AG20443 (cell line): ENCODE measurements at regions not wholly inside any gene's neighbourhood (a gene's known extent, or its start where the extent isn't known, plus 50 kb on each side); places are given as distances from the start of the nearest gene placed in this dataset.

ENCODE experiments used
- DNase-seq: peaks from one replicate; pipeline ENCODE4 v3.0.0; 2012; ENCODE audit warnings: low spot score, mixed read lengths

DNA sequence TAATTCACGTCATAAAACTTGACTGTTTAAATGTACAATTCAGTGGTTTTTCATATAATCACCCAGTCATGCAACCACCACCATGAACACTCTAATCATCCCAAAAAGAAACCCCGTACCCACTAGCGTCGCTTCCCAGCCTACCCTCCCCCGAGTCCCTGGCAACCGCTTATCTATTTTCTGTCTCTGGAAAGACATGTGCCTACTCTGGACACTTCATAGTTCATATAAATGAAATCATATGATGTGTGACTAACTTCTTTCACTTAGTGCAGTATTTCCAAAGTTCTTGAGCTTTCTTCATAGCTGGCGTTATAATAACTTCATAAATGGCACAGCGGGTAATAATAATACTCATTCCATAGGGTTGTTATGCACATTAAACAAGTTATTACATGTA lies 215.2 kb downstream of the MYLK4 start:
- DNase-seq = no peak

DNA sequence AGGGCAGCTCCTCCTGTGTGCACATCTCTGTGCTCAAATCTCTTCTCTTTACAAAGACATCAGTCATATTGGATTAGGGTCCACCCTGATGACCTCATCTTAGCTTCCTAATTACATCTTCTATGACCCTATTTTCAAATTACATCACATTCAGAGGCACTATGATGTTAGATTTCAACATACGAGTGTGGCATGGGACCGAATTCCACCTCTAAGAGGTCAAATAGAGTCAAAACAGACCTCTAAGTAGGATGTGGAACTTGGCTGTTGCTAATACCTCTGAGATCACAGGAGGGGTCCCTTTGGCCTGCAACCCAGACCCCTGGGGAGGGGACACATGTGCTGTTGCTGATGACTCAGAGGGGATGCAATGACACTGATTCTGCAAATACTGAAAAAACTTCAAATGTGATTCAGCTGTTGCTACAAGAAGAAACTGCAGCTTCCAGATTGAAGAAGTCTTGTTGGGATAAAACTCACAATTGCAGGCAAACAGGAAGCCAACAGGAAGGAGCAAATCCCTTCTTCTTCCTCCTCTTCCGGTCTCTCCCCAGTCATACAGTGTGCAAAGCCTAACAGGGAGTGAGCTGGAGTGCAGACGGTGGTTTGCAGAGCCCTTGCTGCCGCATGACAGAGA lies 216.2 kb downstream of the MYLK4 start:
- DNase-seq = no peak

DNA sequence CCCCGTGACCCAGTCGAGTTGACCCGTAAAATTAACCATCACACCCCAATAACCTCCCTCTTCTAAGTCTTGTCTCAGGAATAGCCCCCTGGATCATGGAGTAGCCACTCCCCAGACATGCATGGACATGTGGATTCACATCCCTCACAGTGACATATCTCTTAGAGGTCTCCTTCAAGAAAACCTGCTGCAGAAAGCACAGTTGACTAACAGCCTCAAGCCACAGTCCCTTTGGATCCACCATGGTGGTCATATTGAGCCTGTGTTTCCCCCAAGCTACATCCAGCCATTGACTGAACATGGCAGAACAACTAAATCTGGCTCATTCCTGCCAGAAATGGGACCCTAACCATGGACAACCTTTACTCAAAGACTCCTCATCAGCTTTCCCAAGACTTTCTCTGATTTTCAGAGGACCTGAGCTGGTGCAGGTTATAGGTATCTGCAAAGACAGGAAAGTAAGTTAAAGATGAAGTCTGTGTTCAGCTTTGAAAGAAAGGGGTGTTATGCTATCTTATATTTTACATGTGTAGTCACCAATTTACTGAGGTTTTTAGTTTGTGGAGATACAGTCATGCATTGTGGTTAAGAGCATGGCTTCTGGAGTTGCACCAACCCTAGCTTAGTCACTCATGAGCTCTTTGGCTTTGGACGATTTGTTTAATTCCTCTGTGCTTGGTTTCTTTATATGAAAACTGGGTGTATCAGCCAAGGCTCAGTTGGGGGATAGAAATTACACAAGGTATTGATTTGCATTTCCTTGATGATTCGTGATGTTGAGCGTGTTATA lies 219.1 kb downstream of the MYLK4 start:
- peak; percentile 74 for DNase-seq

DNA sequence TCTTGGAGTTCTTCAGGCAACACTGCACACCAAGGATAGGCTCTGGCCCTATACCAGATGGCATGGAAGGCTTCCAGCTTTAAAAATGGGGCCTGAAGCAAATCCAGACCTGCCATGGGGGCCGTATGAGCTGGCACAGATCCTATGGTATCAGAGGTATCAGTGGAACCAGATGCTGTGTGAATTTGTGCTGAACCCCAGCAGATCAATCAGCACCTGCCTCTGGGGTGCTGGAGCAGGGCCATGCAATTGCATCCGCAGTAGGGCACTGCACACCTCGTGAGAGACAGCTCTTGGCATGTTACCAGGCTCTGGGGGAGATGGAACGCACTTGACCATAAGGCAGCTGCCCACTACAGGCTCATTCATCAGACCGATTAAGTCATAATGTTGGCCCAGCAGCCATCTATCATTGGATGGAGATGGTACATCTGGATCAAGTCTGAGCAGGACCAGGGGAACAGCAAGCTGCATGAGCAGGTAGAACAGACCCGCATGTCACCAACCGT lies 221.5 kb downstream of the MYLK4 start:
- DNase-seq = no peak

DNA sequence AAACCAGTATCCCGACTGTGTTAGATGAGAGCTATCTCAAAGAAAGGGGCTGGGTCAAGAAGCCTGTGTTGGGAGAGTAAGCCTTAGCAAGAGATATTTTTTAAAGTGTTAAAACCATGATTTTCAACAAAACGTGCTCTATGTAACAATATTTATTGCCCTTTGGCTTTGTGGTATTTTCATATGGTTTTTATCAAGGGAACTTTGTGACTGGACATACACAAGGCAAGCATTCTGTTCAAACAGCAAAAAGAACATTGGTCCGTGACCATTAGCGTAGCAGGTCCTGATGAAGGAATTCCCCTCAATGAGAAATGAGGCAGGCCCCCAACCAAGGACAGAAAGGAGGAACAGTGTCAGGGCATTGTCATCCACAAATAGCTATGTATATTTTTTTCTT lies 222.6 kb downstream of the MYLK4 start:
- no peak for DNase-seq

DNA sequence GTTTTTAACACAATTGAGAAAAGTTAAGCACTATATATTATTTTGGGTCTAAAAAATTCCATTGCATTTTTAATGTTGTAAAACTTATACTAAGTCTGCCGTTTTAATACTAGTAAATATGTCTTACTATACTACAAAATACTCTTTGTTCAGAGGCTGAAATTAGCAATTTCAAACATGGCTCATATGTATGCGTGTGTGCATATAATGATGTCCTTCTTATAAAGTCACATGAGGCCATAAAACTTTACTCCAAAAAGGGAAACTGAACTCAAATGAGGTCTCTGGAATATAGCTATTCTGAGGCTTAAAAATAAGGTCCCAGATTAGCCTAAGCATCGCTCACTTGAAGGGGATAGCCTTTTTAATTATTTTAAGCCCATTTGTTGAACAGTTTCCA lies 224.0 kb downstream of the MYLK4 start:
- no peak for DNase-seq

DNA sequence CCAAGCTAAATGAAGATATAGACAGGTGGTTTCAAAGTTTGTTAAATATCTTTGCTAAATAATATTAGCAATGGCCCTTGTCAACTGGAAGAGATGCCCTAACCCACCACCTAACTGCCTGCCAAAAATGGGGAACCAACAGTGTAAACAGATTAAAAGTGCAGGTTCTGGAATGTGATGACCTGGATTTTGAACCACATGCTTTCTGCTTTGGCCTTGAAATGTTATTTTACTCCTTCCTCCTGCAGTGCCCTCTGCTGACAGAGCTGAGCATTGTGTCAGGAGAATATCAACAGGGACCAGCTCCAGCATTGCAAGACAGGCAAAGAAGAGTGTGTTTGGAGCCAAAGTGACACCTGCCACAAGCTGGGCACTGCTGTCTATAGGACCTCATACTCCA lies 226.6 kb downstream of the MYLK4 start:
- DNase-seq = no peak

DNA sequence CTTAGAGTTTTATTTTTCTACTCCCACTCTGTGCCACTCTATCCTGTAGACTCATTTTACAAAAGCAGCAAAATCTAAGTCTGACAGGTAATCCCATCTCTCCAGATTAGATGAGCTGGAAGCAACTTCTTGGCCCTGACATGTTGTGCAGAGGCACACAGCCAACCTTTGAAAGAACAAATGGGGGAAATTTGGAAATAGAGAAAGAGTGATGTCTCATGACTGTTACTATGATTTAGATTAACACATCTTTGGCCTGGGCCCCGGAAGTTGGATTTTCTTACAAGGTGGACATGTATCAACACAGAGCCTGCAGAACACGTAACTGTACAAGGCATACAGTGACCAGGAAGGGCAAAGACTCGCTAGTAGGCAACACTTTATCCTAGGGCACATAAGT lies 227.7 kb downstream of the MYLK4 start:
- no peak for DNase-seq

DNA sequence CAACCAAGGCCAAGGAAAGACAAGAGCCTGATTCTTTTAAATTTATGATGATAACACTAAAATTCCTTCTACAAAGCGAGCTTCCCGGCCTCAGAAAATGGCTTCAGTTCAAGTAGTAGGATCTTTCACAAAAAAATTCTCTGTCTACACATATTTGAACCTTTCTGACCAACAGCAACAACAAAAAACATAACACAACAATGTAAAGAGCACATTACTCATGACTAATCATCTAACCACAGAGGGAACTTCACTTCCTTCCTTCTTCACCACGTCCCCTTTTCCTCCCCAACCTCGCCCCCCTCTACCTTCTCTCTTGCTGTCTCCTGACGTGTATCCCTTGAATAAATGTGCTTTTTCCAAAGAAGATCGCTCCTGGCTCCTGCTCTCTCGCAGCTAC lies 228.2 kb downstream of the MYLK4 start:
- DNase-seq = no peak

DNA sequence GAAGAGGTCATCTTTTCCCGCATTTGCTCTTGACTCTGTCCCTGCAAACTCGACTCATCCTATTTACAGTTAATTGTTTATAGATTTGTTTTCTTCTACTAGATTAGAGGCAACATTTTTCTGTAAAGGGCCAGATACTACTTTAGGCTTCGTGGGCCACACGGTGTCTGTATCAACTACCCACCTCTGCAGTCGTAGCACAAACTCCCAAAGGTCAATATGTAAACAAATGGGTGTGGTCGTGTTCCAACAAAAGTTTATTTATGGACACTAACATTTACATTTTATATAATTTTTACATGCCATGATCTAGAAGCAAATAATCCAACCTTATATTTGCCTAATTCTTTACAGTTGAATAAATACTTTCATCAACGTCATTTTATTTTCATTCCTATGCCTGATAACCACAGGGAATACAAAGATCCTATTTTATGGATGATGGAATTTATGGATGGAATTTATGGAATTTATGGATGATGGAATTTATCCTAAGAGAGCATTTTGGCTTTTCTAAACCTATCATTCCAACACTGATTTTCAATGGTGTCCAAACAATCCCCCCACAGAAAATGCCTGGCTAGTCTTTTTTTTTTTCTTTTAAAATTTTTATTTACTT lies 232.8 kb downstream of the MYLK4 start:
- DNase-seq = no peak

DNA sequence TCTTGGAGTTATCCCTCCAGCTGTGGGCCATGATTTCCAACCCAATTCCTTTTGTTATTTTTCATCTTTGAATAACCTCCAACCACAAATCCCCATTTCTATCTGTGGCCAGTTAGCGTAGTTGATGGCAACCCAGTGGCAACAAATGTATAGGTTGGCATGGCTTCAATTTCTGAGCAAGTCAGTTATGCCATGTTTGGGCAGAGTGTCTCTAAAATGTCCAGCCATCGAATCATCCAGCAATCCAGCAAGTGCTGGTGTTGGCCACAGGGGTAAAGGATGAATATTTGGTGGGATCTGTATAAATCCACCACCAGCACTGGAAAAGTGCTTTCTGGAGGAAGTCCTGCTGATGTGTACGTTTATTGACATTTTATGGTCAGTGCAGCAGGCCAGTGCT lies 233.3 kb downstream of the MYLK4 start:
- no peak for DNase-seq

DNA sequence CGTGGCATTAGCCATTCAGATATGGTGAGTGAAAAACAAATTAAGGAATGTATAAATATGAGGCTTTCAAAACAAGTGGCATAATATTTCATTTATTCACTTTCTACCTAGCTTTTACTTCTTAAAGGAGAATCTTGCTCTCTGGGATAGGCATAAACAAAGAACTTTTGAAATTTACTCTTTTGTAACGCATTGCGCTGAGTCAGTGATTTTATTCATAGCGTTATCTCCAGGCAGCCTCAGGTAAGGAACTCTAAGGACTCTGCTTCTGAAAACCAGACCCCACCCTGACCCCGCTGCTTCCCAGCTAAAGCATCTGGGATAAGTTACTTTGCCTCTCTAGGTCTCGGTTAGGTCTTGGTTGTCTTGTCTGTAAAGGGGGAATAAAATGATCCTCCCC lies 234.7 kb downstream of the MYLK4 start:
- no peak for DNase-seq

DNA sequence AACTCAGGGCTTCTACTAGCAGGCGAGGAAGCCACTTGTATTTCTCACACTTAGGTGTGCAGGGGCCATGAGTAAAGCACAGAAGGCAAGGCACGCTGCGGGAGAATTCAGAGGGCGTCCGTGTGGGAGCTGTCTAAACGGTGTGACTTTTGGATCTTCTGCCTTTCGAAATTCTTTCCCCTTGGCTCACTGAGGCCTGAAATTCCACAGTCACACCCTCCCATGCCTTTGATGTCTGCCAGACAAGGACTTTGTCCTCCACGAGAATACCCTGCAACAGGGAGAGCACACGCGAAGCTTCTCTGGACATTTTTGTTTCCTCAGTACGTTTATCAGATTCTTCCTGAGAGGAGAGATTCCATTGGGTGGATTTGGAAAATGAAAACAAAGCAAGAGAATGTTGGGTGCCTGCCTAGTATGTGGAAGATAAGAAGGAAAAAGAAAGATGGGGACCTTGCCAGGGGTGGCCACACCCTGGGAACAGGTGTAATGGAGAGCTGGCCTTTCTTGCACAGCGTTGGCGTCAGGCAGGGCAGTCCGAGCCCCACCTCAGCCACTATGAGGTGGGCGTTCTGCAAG lies 235.7 kb downstream of the MYLK4 start:
- DNase-seq = no peak

DNA sequence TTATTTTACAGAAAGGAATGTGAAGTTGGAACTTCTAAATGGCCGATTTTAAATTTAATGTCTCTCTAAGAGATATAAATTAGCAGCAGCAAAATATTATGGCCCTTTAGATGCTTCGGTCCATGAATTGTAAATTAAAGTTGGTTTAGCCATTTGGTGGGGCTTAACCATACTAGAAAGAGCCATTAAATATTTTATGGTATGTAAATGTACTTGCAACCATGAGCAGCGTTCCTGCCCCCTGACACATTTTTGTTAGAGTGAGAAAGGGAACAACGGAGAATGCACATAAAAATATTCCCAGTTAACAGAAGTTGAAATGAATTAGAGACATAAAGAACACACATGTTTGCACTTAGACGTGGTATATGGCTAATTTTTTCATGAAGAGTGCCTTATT lies 237.9 kb downstream of the MYLK4 start:
- DNase-seq = no peak

DNA sequence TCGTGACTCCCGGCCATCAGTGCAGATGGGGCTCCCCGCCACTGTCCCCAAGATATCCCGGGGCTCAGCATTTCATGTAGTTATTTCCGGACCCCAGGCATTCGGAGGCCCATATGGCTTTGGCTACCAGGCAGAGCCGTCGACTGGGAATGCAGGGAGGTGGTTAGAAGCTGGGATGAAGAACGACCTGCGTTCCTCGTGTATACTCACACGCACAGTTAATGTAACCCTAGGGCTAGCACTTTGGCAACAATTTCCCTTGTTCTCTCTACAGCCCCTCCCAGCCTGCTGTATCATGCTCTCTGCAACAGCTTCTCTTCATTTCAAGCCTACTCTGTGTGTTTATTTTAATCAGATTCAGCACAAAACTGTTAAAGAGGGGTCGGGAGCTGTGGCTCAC lies 240.4 kb downstream of the MYLK4 start:
- no peak for DNase-seq

DNA sequence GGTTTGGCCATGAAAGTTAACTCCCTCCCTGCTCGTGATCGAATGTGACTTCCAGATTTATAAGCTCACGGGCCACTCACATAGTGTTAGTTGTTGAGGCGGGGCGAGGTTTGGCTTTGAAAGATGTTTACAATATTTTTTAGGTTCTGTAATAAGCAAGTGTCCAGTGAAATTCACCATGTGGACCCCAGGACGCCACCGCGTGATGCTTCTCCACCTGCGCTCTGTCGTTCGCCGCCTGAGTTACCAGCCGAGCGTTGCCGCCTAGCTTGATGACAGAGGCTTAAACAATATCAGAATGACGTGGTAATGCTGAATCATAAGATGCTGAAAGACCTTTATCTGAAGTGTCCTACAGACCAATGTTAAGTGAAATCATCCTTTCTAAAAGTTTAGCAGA lies 241.0 kb downstream of the MYLK4 start:
- no peak for DNase-seq

DNA sequence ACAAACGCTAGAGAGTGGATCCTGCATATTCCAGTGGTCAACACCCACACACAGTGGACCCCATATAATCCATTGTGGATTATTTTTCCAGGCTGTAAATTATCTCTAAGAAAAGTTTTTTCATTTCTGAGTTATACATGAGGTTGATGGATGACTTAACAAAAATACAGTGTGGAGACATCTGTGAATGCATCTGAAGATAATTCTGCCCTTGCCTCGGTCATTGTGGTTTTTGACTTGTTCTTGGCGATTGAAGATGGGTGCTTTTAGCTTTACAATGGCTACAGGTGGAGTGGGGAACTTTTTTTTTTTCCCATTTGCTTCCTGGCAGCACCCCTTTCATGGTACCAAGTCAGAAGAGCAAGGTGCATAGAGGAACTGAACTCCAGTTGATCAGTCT lies 242.7 kb downstream of the MYLK4 start:
- no peak for DNase-seq

DNA sequence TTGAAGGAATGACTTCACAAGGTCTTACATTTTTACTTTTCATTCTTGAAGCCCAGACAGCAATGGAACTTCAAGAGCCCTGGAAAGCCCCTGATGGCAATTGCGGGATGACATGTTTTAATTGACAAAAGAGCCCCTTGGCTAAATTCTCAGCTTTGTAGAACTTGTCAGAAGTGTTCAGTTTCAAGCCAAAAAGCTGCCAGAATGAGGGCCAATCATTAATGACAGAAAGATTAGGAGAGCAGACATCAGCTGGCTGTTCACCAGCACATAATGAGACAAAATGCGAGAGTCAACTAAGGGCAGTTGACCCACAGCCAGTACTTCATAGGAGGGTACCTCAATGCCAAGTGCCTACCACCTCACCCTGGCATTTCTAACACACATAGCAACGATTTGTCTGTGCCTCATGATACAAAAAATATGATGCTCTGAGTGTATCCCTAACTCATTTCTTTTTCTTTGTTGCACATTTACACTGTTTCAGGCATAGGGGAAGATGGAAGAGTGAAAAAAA lies 243.1 kb downstream of the MYLK4 start:
- DNase-seq = no peak

DNA sequence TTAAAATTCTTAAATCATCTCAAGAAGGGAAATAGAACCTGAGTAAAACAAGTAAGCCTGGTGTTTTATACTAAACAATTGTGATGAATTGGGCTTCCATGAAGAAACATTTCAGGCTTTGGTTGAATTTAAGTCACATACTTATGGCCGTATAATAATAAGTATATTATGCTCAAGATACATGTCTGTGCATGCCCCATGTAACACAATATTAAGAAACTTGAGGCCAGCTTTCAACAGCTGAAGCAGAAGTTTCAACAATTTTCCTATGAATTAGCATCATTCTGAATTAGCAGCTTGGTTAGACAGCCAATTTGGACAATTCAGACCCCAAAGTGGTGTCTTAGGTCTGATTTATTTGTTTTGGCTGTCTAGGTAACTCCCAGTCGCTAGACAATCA lies 243.7 kb downstream of the MYLK4 start:
- DNase-seq = no peak

DNA sequence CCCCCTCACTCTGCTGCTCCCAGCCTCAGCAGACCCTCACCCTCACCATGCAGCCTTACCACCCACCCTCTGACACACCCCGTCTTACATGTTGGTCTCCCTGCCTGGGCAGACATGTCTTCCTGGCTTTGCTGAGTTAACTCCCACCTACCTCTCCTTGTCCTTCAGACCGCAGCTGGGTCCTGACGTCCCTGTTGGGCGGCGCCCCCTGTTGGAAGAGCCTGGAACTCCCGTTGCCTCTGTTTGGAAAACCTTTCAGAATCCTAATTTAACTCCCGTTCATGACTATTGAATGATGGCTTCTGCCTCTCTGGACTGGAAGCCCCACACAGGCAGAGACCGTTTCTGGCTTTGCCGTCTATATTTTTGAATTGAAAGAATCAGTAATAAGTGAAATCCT lies 245.1 kb downstream of the MYLK4 start:
- DNase-seq = no peak

DNA sequence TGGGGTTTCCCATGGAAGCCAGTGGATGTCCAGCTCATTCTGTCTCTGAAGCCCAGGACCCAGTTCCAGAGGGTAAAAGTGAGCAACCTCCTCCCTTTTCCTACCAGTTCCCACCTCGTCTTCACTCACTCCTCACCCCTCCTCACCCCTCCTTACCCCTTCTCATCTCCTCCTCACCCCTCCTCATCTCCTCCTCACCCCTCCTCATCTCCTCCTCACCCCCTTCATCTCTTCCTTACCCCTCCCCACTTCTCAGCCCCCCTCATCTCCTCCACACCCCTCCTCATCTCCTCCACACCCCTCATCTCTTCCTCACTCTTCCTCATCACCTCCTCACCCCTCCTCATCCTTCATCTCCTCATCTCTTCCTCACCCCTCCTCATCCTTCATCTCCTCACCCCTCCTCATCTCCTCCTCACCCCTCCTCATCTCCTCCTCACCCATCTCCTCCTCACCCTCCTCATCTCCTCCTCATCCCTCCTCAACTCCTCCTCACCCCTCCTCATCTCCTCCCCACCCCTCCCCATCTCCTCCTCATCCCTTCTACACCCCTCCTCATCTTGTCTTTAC lies 246.1 kb downstream of the MYLK4 start:
- no peak for DNase-seq

DNA sequence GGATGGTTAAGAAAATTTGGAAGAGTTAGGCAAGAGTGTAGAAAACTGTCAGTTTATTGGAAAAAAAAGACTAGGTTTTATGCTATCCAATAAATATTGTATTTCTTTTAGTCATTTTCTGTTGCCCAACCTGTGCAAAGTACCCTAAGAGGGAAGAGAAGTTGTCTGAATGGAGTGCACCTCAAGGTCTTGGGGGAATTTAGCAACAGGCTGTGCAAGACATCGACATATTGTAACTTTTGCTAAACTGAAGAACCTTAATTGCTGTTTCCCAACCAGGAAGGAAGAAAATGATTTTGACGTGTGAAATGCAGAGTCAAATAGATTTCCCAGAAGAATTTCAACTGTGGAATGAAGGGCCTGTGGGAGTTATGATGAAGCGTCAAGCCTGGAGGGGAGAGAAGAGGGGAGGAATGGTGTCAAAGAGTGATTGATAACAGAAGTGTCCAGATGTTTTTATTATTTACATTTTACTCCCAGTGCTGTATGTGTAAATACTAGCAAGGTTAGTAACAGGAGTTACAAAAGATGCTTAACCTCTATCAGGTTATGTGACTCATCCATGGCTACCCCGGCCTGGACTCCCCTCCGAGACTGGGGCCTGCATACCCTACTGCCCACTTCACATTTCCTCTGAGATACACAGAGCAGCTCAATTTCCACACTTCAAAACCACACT lies 246.8 kb downstream of the MYLK4 start:
- no peak for DNase-seq
